ENCODE measurements at regions not wholly inside any gene's neighbourhood (a gene's known extent, or its start where the extent isn't known, plus 50 kb on each side); places are given as distances from the start of the nearest gene placed in this dataset.

DNA sequence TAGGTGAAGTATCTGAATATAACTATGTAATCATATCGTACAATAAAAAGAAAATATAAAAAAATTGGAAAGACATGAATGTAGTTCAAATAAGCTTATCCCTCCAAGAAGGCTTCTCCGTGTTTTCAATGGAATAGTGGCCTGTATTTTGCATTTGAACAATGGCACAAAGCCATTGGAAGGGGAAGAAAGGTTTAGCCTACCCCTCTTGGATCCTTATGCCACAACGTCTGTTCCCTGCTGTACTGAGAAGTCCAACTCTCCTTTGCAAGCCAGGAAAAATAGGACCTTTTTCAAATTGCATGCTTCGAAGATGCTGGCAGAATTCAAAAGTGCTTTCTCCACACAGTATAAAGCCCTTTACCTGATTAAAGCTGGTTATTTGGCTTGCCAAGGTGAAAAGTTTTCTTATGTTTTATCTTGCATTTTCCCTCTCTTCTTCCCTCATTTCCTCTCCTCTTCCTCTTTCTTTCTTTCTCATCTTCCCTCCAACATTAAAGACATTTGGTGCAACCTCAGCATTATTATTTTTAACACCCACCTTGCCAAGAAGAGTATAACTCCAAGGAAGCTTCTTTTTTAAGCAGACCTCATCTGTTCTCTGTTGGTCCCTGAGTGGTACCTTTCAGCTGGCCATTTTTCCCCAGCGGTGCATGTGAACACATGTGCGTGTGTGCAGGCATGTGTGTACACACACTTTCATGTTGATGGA lies 968.6 kb upstream of the RBFOX1 start:
- Histone ChIP-seq H3K27ac (ENCODE audit: low read depth in 2 of 2, low read length in 2 of 2) (no peak overlapping the region), H3K9me3 (ENCODE audit: control insufficient read depth in 2 of 2, low read length in 2 of 2) (no peaks in the 10 kb centered on the region), H3K4me3 (ENCODE audit: low read length in 2 of 2) (no peak overlapping the region), H3K36me3 (ENCODE audit: control insufficient read depth in 2 of 2, insufficient read depth in 2 of 2, low read length in 2 of 2) (no peaks in the 10 kb centered on the region), H3K4me1 (ENCODE audit: control insufficient read depth in 2 of 2, insufficient read depth in 2 of 2, low read length in 2 of 2) (no peaks in the 10 kb centered on the region), H3K9ac (ENCODE audit: low read depth in 1 of 2, low read length in 2 of 2) (no peak overlapping the region), H3K27me3 (ENCODE audit: control insufficient read depth in 2 of 2, insufficient read depth in 2 of 2, low read length in 2 of 2) (no peaks in the 10 kb centered on the region)

GRCh38 chr16:6363396-6363795 lies 969.2 kb upstream of the RBFOX1 start:
- Histone ChIP-seq H3K27me3 (ENCODE audit: control insufficient read depth in 2 of 2, insufficient read depth in 2 of 2, low read length in 2 of 2) (no peaks in the 10 kb centered on the region), H3K9me3 (ENCODE audit: control insufficient read depth in 2 of 2, low read length in 2 of 2) (no peaks in the 10 kb centered on the region), H3K4me3 (ENCODE audit: low read length in 2 of 2) (no peak overlapping the region), H3K36me3 (ENCODE audit: control insufficient read depth in 2 of 2, insufficient read depth in 2 of 2, low read length in 2 of 2) (no peaks in the 10 kb centered on the region), H3K4me1 (ENCODE audit: control insufficient read depth in 2 of 2, insufficient read depth in 2 of 2, low read length in 2 of 2) (no peaks in the 10 kb centered on the region), H3K27ac (ENCODE audit: low read depth in 2 of 2, low read length in 2 of 2) (no peak overlapping the region), H3K9ac (ENCODE audit: low read depth in 1 of 2, low read length in 2 of 2) (no peak overlapping the region)

DNA sequence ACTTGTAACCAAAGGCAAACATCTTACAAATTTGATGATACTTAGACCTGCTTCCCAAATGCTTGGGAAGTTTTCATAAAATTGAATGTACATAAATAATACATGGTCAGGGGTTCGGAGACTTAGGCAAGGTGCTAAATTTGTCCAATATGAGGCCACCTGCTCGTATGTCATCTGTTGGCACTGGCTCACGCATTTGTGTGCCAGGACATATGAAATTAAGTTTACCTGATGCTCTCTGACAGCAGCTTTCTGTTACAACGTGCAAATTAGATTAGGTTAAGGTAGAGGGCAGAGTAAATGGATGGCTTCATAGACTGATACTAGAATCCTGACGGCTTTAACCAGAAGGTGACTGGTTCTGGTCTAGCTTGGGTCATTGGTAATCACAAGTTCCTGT lies 970.3 kb upstream of the RBFOX1 start:
- Histone ChIP-seq H3K27ac (ENCODE audit: low read depth in 2 of 2, low read length in 2 of 2) (no peak overlapping the region), H3K4me1 (ENCODE audit: control insufficient read depth in 2 of 2, insufficient read depth in 2 of 2, low read length in 2 of 2) (no peaks in the 10 kb centered on the region), H3K27me3 (ENCODE audit: control insufficient read depth in 2 of 2, insufficient read depth in 2 of 2, low read length in 2 of 2) (no peaks in the 10 kb centered on the region), H3K9me3 (ENCODE audit: control insufficient read depth in 2 of 2, low read length in 2 of 2) (no peaks in the 10 kb centered on the region), H3K36me3 (ENCODE audit: control insufficient read depth in 2 of 2, insufficient read depth in 2 of 2, low read length in 2 of 2) (no peaks in the 10 kb centered on the region), H3K4me3 (ENCODE audit: low read length in 2 of 2) (no peak overlapping the region), H3K9ac (ENCODE audit: low read depth in 1 of 2, low read length in 2 of 2) (no peak overlapping the region)

GRCh38 chr16:6360641-6361040 lies 972.0 kb upstream of the RBFOX1 start:
- H3K4me3 ChIP-seq (ENCODE audit: low read length in 2 of 2): no peak overlapping the region
- H3K9me3 ChIP-seq (ENCODE audit: control insufficient read depth in 2 of 2, low read length in 2 of 2): no peaks in the 10 kb centered on the region
- no peak overlapping the region for H3K27ac ChIP-seq (ENCODE audit: low read depth in 2 of 2, low read length in 2 of 2)
- no peak overlapping the region for H3K9ac ChIP-seq (ENCODE audit: low read depth in 1 of 2, low read length in 2 of 2)
- no peaks in the 10 kb centered on the region for H3K4me1 ChIP-seq (ENCODE audit: control insufficient read depth in 2 of 2, insufficient read depth in 2 of 2, low read length in 2 of 2)
- no peaks in the 10 kb centered on the region for H3K27me3 ChIP-seq (ENCODE audit: control insufficient read depth in 2 of 2, insufficient read depth in 2 of 2, low read length in 2 of 2)
- H3K36me3 ChIP-seq (ENCODE audit: control insufficient read depth in 2 of 2, insufficient read depth in 2 of 2, low read length in 2 of 2): no peaks in the 10 kb centered on the region

- no peaks in the 10 kb centered on the region for H3K4me1 ChIP-seq (ENCODE audit: control insufficient read depth in 2 of 2, insufficient read depth in 2 of 2, low read length in 2 of 2)
- H3K27ac ChIP-seq (ENCODE audit: low read depth in 2 of 2, low read length in 2 of 2): no peak overlapping the region
- H3K9ac ChIP-seq (ENCODE audit: low read depth in 1 of 2, low read length in 2 of 2): no peak overlapping the region
- no peaks in the 10 kb centered on the region for H3K9me3 ChIP-seq (ENCODE audit: control insufficient read depth in 2 of 2, low read length in 2 of 2)
- no peak overlapping the region for H3K4me3 ChIP-seq (ENCODE audit: low read length in 2 of 2)
- no peaks in the 10 kb centered on the region for H3K36me3 ChIP-seq (ENCODE audit: control insufficient read depth in 2 of 2, insufficient read depth in 2 of 2, low read length in 2 of 2)
- H3K27me3 ChIP-seq (ENCODE audit: control insufficient read depth in 2 of 2, insufficient read depth in 2 of 2, low read length in 2 of 2): no peaks in the 10 kb centered on the region
These were observed 975.7 kb upstream of the RBFOX1 start for GRCh38 chr16:6356911-6357310.

DNA sequence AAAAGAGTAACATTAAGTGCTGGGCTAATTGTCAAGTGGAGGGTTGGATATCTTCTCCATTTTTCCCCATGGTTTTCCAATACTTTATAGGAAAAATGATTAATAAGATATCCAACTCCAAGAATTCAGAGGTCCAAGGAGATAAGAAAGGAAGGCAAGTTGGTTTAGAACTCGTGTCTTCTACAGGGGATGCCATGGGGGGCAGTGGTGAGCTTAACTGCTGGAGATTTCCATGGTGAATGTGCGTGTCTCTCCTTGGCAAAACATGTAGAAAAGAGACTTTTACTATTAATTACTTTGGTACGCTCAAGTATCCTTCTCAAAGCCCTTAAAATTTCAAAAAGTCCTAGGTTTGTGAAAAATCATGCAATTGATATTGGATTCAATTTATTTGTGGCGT lies 982.9 kb upstream of the RBFOX1 start:
- no peaks in the 10 kb centered on the region for H3K27me3 ChIP-seq (ENCODE audit: control insufficient read depth in 2 of 2, insufficient read depth in 2 of 2, low read length in 2 of 2)
- no peak overlapping the region for H3K27ac ChIP-seq (ENCODE audit: low read depth in 2 of 2, low read length in 2 of 2)
- H3K9ac ChIP-seq (ENCODE audit: low read depth in 1 of 2, low read length in 2 of 2): no peak overlapping the region
- H3K36me3 ChIP-seq (ENCODE audit: control insufficient read depth in 2 of 2, insufficient read depth in 2 of 2, low read length in 2 of 2): no peaks in the 10 kb centered on the region
- H3K4me1 ChIP-seq (ENCODE audit: control insufficient read depth in 2 of 2, insufficient read depth in 2 of 2, low read length in 2 of 2): no peaks in the 10 kb centered on the region
- no peak overlapping the region for H3K4me3 ChIP-seq (ENCODE audit: low read length in 2 of 2)
- H3K9me3 ChIP-seq (ENCODE audit: control insufficient read depth in 2 of 2, low read length in 2 of 2): no peaks in the 10 kb centered on the region

- Histone ChIP-seq H3K4me1 (ENCODE audit: control insufficient read depth in 2 of 2, insufficient read depth in 2 of 2, low read length in 2 of 2) (no peaks in the 10 kb centered on the region), H3K27me3 (ENCODE audit: control insufficient read depth in 2 of 2, insufficient read depth in 2 of 2, low read length in 2 of 2) (no peaks in the 10 kb centered on the region)
These were observed 987.6 kb upstream of the RBFOX1 start for GRCh38 chr16:6345090-6345489.

DNA sequence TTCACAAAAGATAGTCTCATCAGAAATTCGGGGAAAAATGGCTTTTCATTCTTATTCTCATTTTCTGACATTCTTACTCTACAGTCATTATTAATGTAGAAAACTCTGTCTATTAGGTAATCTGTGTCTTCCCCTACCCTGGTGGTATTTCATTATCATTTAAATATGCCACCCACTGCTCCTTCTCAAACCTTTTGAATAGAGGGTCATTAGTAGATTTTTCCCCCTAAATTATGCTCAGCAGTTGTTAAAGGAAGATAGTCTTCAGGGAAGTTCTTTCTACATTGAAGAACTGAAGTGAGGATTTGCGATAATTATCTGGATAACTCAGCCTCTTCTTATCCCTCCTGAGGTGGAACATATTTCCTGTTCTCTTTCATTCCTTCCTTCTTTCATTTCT lies 989.5 kb upstream of the RBFOX1 start:
- H3K9ac ChIP-seq (ENCODE audit: low read depth in 1 of 2, low read length in 2 of 2): no peak overlapping the region
- H3K9me3 ChIP-seq (ENCODE audit: control insufficient read depth in 2 of 2, low read length in 2 of 2): no peaks in the 10 kb centered on the region
- no peaks in the 10 kb centered on the region for H3K4me1 ChIP-seq (ENCODE audit: control insufficient read depth in 2 of 2, insufficient read depth in 2 of 2, low read length in 2 of 2)
- H3K36me3 ChIP-seq (ENCODE audit: control insufficient read depth in 2 of 2, insufficient read depth in 2 of 2, low read length in 2 of 2): no peaks in the 10 kb centered on the region
- H3K4me3 ChIP-seq (ENCODE audit: low read length in 2 of 2): no peak overlapping the region
- H3K27ac ChIP-seq (ENCODE audit: low read depth in 2 of 2, low read length in 2 of 2): no peak overlapping the region
- no peaks in the 10 kb centered on the region for H3K27me3 ChIP-seq (ENCODE audit: control insufficient read depth in 2 of 2, insufficient read depth in 2 of 2, low read length in 2 of 2)

More at GRCh38 chr16:6345090-6345489, 987.6 kb upstream of the RBFOX1 start:
- no peak overlapping the region for H3K4me3 ChIP-seq (ENCODE audit: low read length in 2 of 2)
- H3K27ac ChIP-seq (ENCODE audit: low read depth in 2 of 2, low read length in 2 of 2): no peak overlapping the region
- no peaks in the 10 kb centered on the region for H3K9me3 ChIP-seq (ENCODE audit: control insufficient read depth in 2 of 2, low read length in 2 of 2)
- no peaks in the 10 kb centered on the region for H3K36me3 ChIP-seq (ENCODE audit: control insufficient read depth in 2 of 2, insufficient read depth in 2 of 2, low read length in 2 of 2)
- no peak overlapping the region for H3K9ac ChIP-seq (ENCODE audit: low read depth in 1 of 2, low read length in 2 of 2)

DNA sequence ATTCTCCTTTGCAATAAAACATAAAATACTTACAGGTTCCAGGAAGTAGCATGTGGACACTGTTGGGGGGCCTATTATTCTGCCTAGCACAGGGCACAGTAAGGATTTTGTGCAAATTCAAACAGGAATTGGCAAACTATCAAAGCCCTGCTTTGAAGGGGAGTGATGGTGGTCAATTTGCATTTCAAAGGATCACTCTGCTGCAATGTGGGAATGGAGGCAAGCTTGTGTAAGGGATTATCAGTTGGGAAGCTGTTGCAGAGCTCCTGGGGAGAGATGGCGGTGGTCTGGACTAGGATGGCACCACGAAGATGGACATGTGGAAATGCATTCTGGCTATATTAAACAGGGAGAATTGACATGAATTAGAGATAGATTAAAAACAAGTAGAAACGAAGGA lies 990.7 kb upstream of the RBFOX1 start:
- Histone ChIP-seq H3K9me3 (ENCODE audit: control insufficient read depth in 2 of 2, low read length in 2 of 2) (no peaks in the 10 kb centered on the region), H3K4me1 (ENCODE audit: control insufficient read depth in 2 of 2, insufficient read depth in 2 of 2, low read length in 2 of 2) (no peaks in the 10 kb centered on the region), H3K27ac (ENCODE audit: low read depth in 2 of 2, low read length in 2 of 2) (no peak overlapping the region), H3K27me3 (ENCODE audit: control insufficient read depth in 2 of 2, insufficient read depth in 2 of 2, low read length in 2 of 2) (no peaks in the 10 kb centered on the region), H3K36me3 (ENCODE audit: control insufficient read depth in 2 of 2, insufficient read depth in 2 of 2, low read length in 2 of 2) (no peaks in the 10 kb centered on the region), H3K9ac (ENCODE audit: low read depth in 1 of 2, low read length in 2 of 2) (no peak overlapping the region), H3K4me3 (ENCODE audit: low read length in 2 of 2) (no peak overlapping the region)

- H3K27ac ChIP-seq (ENCODE audit: low read depth in 2 of 2, low read length in 2 of 2): no peak overlapping the region
- no peaks in the 10 kb centered on the region for H3K27me3 ChIP-seq (ENCODE audit: control insufficient read depth in 2 of 2, insufficient read depth in 2 of 2, low read length in 2 of 2)
- no peak overlapping the region for H3K4me3 ChIP-seq (ENCODE audit: low read length in 2 of 2)
- H3K9ac ChIP-seq (ENCODE audit: low read depth in 1 of 2, low read length in 2 of 2): no peak overlapping the region
- no peaks in the 10 kb centered on the region for H3K4me1 ChIP-seq (ENCODE audit: control insufficient read depth in 2 of 2, insufficient read depth in 2 of 2, low read length in 2 of 2)
- no peaks in the 10 kb centered on the region for H3K36me3 ChIP-seq (ENCODE audit: control insufficient read depth in 2 of 2, insufficient read depth in 2 of 2, low read length in 2 of 2)
- no peaks in the 10 kb centered on the region for H3K9me3 ChIP-seq (ENCODE audit: control insufficient read depth in 2 of 2, low read length in 2 of 2)
These were observed 997.6 kb upstream of the RBFOX1 start for GRCh38 chr16:6335072-6335471.

GRCh38 chr16:6331770-6332169 lies 1000.9 kb upstream of the RBFOX1 start:
- Histone ChIP-seq H3K27me3 (ENCODE audit: control insufficient read depth in 2 of 2, insufficient read depth in 2 of 2, low read length in 2 of 2) (no peaks in the 10 kb centered on the region), H3K9me3 (ENCODE audit: control insufficient read depth in 2 of 2, low read length in 2 of 2) (no peaks in the 10 kb centered on the region), H3K9ac (ENCODE audit: low read depth in 1 of 2, low read length in 2 of 2) (no peak overlapping the region), H3K4me3 (ENCODE audit: low read length in 2 of 2) (no peak overlapping the region), H3K36me3 (ENCODE audit: control insufficient read depth in 2 of 2, insufficient read depth in 2 of 2, low read length in 2 of 2) (no peaks in the 10 kb centered on the region), H3K27ac (ENCODE audit: low read depth in 2 of 2, low read length in 2 of 2) (no peak overlapping the region), H3K4me1 (ENCODE audit: control insufficient read depth in 2 of 2, insufficient read depth in 2 of 2, low read length in 2 of 2) (no peaks in the 10 kb centered on the region)
